GM10266 (cell line): ENCODE measurements at regions not wholly inside any gene's neighbourhood (a gene's known extent, or its start where the extent isn't known, plus 50 kb on each side); places are given as distances from the start of the nearest gene placed in this dataset.

Source experiments
- DNase-seq: peaks from one replicate; pipeline ENCODE4 v3.0.0; 2012; ENCODE audit errors: extremely low spot score
- CTCF ChIP-seq: IDR thresholded peaks from 2 replicates; pipeline ENCODE4 v1.5.1; 2012; ENCODE audit warnings: mild to moderate bottlenecking, low read depth; ENCODE audit not compliant: control insufficient read depth, insufficient read depth; ENCODE audit errors: missing control alignments

GRCh38 chr16:86673956-86674453, 95.7 kb downstream of the FOXL1 start:
- no peak for TF ChIP-seq CTCF
- DNase-seq = no peak

GRCh38 chr16:86676254-86676670, 97.9 kb downstream of the FOXL1 start:
- TF ChIP-seq CTCF = no peak
- no peak for DNase-seq

- TF ChIP-seq CTCF = no peak
- DNase-seq = no peak
Observed at GRCh38 chr16:86679490-86679889, 101.1 kb downstream of the FOXL1 start.

GRCh38 chr16:86680162-86680561, 101.8 kb downstream of the FOXL1 start:
- no peak for DNase-seq
- no peak for TF ChIP-seq CTCF

GRCh38 chr16:86680661-86681030, 102.3 kb downstream of the FOXL1 start:
- no peak for TF ChIP-seq CTCF
- DNase-seq = no peak

GRCh38 chr16:86681031-86681756, 102.8 kb downstream of the FOXL1 start:
- no peak for DNase-seq
- TF ChIP-seq CTCF = no peak

- TF ChIP-seq CTCF = no peak
- DNase-seq = no peak
Observed at GRCh38 chr16:86681757-86682106, 103.4 kb downstream of the FOXL1 start.
